Heart left ventricle (tissue), 16 donors: ENCODE measurements at regions not wholly inside any gene's neighbourhood (a gene's known extent, or its start where the extent isn't known, plus 50 kb on each side); places are given as distances from the start of the nearest gene placed in this dataset.

Experiments
- ATAC-seq, 4 donors: fragments of 200-7000 bp; cut with Tn5 transposase; one replicate each; pipeline ENCODE4 v1.9.1; 2020 to 2022; ENCODE audit warnings: moderate library complexity in 4 of 4, mild to moderate bottlenecking in 3 of 4, moderate number of reproducible peaks in 1 of 4
- DNase-seq, 5 donors: peaks; one replicate each; pipeline ENCODE4 v3.0.0-alpha.2; 2020
- H3K27ac ChIP-seq, 12 donors: fragments of 200-600 bp; sonication (generic) in 4 of 12; one replicate each; pipeline versions ENCODE4 v1.5.0 to v1.8.0; 2016 to 2022; ENCODE audit warnings: mild to moderate bottlenecking in 2 of 12
- H3K27me3 ChIP-seq, 9 donors: fragments of 200-600 bp; sonication (generic) in 2 of 9; one replicate each; pipeline versions ENCODE4 v1.5.1 to v1.8.0; 2016 to 2022; ENCODE audit warnings: mild to moderate bottlenecking in 3 of 9
- H3K36me3 ChIP-seq, 9 donors: fragments of 200-600 bp; sonication (generic) in 2 of 9; one replicate each; pipeline versions ENCODE4 v1.5.0 to v1.8.0; 2018 to 2022; ENCODE audit warnings: mild to moderate bottlenecking in 2 of 9
- H3K4me1 ChIP-seq, 12 donors: fragments of 200-600 bp; sonication (generic) in 4 of 12; one replicate each; pipeline versions ENCODE4 v1.5.0 to v1.8.0; 2016 to 2022; ENCODE audit warnings: mild to moderate bottlenecking in 3 of 12
- H3K4me3 ChIP-seq, 12 donors: fragments of 200-600 bp; sonication (generic) in 4 of 12; one replicate each; pipeline versions ENCODE4 v1.5.0 to v1.8.0; 2017 to 2022; ENCODE audit warnings: mild to moderate bottlenecking in 9 of 12, moderate library complexity in 4 of 12
- H3K9me3 ChIP-seq, 12 donors: fragments of 200-600 bp; sonication (generic) in 4 of 12; one replicate each; pipeline versions ENCODE4 v1.5.0 to v1.8.0; 2016 to 2022; ENCODE audit warnings: mild to moderate bottlenecking in 1 of 12
- POLR2A ChIP-seq, 2 donors: fragments of 450-650 bp; IDR thresholded peaks; one replicate each; pipeline ENCODE4 v1.6.1; 2017; ENCODE audit warnings: antibody characterized with exemption in 2 of 2, mild to moderate bottlenecking in 2 of 2, moderate library complexity in 2 of 2
- WGBS, 4 donors: extraction: QIAGEN DNeasy Blood & Tissue Kit in 2 of 4; methylation state at CpG; one replicate each; pipeline versions ENCODE4 v1.1.5 to v1.1.7; 2013 to 2018; 5-methylcytosine and 5-hydroxymethylcytosine counted together
- intact Hi-C, 10 donors: fragments of 100-400 bp; cut with DNase I; formaldehyde crosslinking; loops; one replicate each; pipeline versions ENCODE4 v1.11.1 to v1.14.2; 2022
- TF ChIP-seq, protein P1 (sequence below), 12 donors: fragments of 200-600 bp; sonication (generic) in 4 of 12; IDR thresholded peaks; one replicate each; pipeline versions ENCODE4 v1.5.0 to v1.8.0; 2018 to 2022; ENCODE audit warnings: antibody characterized with exemption in 12 of 12, mild to moderate bottlenecking in 5 of 12
- donor health status: ischemic (EF 13 %, LVEDD 7.1; RV severe dilation, severe dysfunction).
- donor health status: healthy with polysubstance abuse.
- donor health status: DM: no; HTN: yes; CAD: no.
- donor health status: DM: no; HTN: no; CAD: no.
- donor health status: ischemic (EF 25% LVEDD 6.9; RV normal size, moderate dysfunction).
- donor health status: ischemic (EF 25% LVEDD 5.7; RV mildly dilated, moderate dysfunction).
- donor health status: healthy.
- donor health status: DM: yes; HTN: yes; CAD: no.
- donor health status: ischemic (EF 35%, LVEDD 5.7; RV mildly dilated, moderate dysfunction).
- donor health status: nonischemic (EF 11% LVEDD 7.7; RV severe dilation, severe dysfunction).
- donor health status: DM: yes; HTN: yes; CAD: no.
- donor health status: PGD.
- donor health status: ischemic (EF 29% LVEDD 5.4; RV normal size, mild dysfunction).
- donor health status: nonischemic (EF 23%, LVEDD 6.1; RV moderate dilation, normal function).

DNA sequence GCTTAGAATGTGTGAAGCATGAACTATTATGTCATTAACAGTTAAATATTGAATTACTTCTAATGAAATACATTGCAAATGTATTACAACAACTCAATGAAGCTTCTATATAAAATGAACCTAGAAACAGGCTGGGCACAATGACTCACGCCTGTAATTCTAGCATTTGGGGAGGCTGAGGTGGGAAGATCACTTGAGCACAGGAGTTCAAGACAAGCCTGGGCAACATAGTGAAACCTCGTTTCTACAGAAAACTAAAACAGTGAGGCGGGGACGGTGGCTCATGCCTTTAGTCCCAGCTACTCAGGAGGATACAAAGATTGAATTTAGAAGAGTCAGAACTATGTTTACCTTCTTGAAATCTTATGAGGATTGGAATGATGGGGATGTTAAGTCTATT is 505.1 kb downstream of the SLITRK5 start:
- Histone ChIP-seq H3K4me3 (no peak overlapping the region), H3K9me3 (no peaks in the 10 kb centered on the region), H3K27ac (no peak overlapping the region), H3K36me3 (no peaks in the 10 kb centered on the region), H3K27me3 (no peaks in the 10 kb centered on the region), H3K4me1 (no peaks in the 10 kb centered on the region)
- no peak for TF ChIP-seq POLR2A (IDR thresholded peaks at IDR 0.05)
- TF ChIP-seq, protein P1, sequence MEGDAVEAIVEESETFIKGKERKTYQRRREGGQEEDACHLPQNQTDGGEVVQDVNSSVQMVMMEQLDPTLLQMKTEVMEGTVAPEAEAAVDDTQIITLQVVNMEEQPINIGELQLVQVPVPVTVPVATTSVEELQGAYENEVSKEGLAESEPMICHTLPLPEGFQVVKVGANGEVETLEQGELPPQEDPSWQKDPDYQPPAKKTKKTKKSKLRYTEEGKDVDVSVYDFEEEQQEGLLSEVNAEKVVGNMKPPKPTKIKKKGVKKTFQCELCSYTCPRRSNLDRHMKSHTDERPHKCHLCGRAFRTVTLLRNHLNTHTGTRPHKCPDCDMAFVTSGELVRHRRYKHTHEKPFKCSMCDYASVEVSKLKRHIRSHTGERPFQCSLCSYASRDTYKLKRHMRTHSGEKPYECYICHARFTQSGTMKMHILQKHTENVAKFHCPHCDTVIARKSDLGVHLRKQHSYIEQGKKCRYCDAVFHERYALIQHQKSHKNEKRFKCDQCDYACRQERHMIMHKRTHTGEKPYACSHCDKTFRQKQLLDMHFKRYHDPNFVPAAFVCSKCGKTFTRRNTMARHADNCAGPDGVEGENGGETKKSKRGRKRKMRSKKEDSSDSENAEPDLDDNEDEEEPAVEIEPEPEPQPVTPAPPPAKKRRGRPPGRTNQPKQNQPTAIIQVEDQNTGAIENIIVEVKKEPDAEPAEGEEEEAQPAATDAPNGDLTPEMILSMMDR (IDR thresholded peaks at IDR 0.05): no peak
- ATAC-seq: no peak
- no peak for DNase-seq
- 80 to 87% (median 82%) methylated on average over 4 of the region's 4 CpGs for WGBS, 4 donors
- intact Hi-C loops: no loop called here

GRCh38 chr13:88183440-88183839 is 512.3 kb downstream of the SLITRK5 start:
- 66 to 78% (median 74%) methylated on average over 4 of the region's 4 CpGs for WGBS, 4 donors

GRCh38 chr13:88188986-88189385 is 517.8 kb downstream of the SLITRK5 start:
- Histone ChIP-seq H3K4me3 (no peak overlapping the region), H3K36me3 (no peaks in the 10 kb centered on the region), H3K4me1 (no peaks in the 10 kb centered on the region), H3K9me3 (no peaks in the 10 kb centered on the region), H3K27me3 (no peaks in the 10 kb centered on the region), H3K27ac (no peak overlapping the region)
- DNase-seq (no peak), ATAC-seq (no peak)
- TF ChIP-seq, protein P1 (IDR thresholded peaks at IDR 0.05): no peak
- no peak for TF ChIP-seq POLR2A (IDR thresholded peaks at IDR 0.05)
- intact Hi-C loops: no loop called here
- WGBS, 4 donors: 87 to 91% (median 89%) methylated on average over 3 of the region's 3 CpGs

More at GRCh38 chr13:88183440-88183839, 512.3 kb downstream of the SLITRK5 start:
- no peak overlapping the region for H3K27ac ChIP-seq
- H3K36me3 ChIP-seq: no peaks in the 10 kb centered on the region
- no peak overlapping the region for H3K4me3 ChIP-seq
- ATAC-seq: no peak
- H3K27me3 ChIP-seq: no peaks in the 10 kb centered on the region
- H3K9me3 ChIP-seq: no peaks in the 10 kb centered on the region
- intact Hi-C loops: no loop called here
- DNase-seq: no peak
- TF ChIP-seq POLR2A (IDR thresholded peaks at IDR 0.05): no peak
- TF ChIP-seq, protein P1 (IDR thresholded peaks at IDR 0.05): no peak
- no peaks in the 10 kb centered on the region for H3K4me1 ChIP-seq

DNA sequence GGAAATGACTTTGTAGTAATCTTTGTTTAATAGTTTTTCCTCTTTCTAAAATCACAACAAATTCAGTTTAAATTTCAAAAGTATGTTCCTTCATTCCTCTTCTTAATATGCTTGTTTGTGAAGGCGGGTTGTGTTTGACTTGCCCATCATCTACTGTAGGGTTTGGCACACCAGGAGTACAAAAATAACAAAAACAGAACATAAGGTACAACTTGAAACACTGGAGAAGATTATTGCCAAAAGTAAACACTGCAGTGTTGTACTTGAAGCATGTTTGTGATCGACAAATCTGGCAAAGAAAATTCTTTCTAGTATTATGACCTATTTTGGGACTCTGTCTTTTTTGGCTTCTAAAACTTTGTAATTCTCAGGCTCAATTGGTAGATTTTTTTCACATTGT is 518.6 kb downstream of the SLITRK5 start:
- DNase-seq (no peak), ATAC-seq (no peak)
- no peak overlapping the region for H3K27ac ChIP-seq
- 68 to 80% (median 71%) methylated on average over 2 of the region's 2 CpGs for WGBS, 4 donors
- H3K36me3 ChIP-seq: no peaks in the 10 kb centered on the region
- no peaks in the 10 kb centered on the region for H3K27me3 ChIP-seq
- H3K4me3 ChIP-seq: no peak overlapping the region
- intact Hi-C loops: no loop called here
- TF ChIP-seq, protein P1 (IDR thresholded peaks at IDR 0.05): no peak
- no peak for TF ChIP-seq POLR2A (IDR thresholded peaks at IDR 0.05)
- H3K9me3 ChIP-seq: no peaks in the 10 kb centered on the region
- no peaks in the 10 kb centered on the region for H3K4me1 ChIP-seq
